ENCODE measurements at regions not wholly inside any gene's neighbourhood (a gene's known extent, or its start where the extent isn't known, plus 50 kb on each side); places are given as distances from the start of the nearest gene placed in this dataset.

- TF ChIP-seq CTCF (conservative IDR thresholded peaks at IDR 0.05) = no peak
- no peak for TF ChIP-seq ZFX (IDR thresholded peaks at IDR 0.05)
Observed at GRCh38 chr13:85186356-85187045, 612.7 kb downstream of the SLITRK6 start.
